OCI-LY3 (cell line): ENCODE measurements at regions not wholly inside any gene's neighbourhood (a gene's known extent, or its start where the extent isn't known, plus 50 kb on each side); places are given as distances from the start of the nearest gene placed in this dataset.

Source experiments
- EZH2phosphoT487 ChIP-seq: fragments of 200-600 bp; shearing (Covaris generic); IDR thresholded peaks from 2 replicates; pipeline ENCODE4 v1.6.1; 2018; ENCODE audit warnings: antibody characterized with exemption, mixed run types, low read depth
- TF ChIP-seq, protein P1 (sequence below): fragments of 200-600, 300-600 bp; sonication (generic); IDR thresholded peaks from 2 replicates; pipeline ENCODE4 v1.5.1; 2014; ENCODE audit warnings: antibody characterized with exemption, low read length, low read depth

DNA sequence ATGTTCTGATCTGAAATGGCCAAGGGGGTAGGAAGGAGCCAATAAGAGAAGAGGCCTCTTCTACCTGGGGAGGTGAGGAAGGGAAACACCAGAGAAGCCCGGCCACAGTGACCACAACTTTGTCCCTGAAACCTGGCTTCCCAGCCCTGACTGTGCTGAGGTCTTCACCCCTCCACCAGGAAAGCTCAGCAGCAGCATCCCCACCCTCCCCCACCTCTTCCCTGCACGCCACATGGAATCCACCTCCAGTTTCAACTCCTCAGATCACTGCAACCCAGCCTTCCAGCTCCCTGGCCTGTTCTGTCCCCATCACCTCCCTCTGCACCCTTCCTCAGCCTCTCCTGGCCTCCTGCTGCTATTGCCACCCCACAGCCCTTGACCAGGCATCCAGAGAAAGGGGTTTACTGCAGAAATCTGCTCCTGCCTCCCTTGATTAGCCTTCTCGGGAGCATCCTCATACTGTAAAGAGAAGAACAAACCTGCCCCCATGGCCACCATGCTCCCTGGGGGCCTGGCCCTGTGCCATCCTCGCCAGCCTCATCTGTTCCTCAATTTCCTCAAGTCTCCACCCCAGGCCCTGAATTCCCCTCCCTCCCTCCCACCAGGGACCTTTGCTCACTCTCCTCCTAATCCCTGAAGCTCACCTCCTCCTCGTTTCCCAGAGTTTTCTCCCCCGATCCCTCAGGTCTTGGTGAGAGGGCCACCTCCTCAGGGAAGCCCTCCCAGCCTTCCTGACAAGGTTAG is 450.9 kb downstream of the MATN1 start:
- TF ChIP-seq, protein P1, sequence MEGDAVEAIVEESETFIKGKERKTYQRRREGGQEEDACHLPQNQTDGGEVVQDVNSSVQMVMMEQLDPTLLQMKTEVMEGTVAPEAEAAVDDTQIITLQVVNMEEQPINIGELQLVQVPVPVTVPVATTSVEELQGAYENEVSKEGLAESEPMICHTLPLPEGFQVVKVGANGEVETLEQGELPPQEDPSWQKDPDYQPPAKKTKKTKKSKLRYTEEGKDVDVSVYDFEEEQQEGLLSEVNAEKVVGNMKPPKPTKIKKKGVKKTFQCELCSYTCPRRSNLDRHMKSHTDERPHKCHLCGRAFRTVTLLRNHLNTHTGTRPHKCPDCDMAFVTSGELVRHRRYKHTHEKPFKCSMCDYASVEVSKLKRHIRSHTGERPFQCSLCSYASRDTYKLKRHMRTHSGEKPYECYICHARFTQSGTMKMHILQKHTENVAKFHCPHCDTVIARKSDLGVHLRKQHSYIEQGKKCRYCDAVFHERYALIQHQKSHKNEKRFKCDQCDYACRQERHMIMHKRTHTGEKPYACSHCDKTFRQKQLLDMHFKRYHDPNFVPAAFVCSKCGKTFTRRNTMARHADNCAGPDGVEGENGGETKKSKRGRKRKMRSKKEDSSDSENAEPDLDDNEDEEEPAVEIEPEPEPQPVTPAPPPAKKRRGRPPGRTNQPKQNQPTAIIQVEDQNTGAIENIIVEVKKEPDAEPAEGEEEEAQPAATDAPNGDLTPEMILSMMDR, result no peak
- no peak for TF ChIP-seq EZH2phosphoT487
